HT1080 (cell line): ENCODE measurements at regions not wholly inside any gene's neighbourhood (a gene's known extent, or its start where the extent isn't known, plus 50 kb on each side); places are given as distances from the start of the nearest gene placed in this dataset.
"Not testable (repeated sequence)": the region's sequence is repeated elsewhere in the genome, so short reads cannot be mapped to it uniquely, and the experiment has no call there.

Experiments
- DNase-seq: peaks from one replicate; pipeline ENCODE4 v3.0.0-alpha.2; 2015; ENCODE audit warnings: low read depth

GRCh38 chr6:132142768-132143167 is 191.6 kb upstream of the CCN2 start:
- DNase-seq: no peak

- DNase-seq: no peak
These were observed 191.1 kb upstream of the CCN2 start for GRCh38 chr6:132142308-132142707.

GRCh38 chr6:132140189-132140588 is 189.0 kb upstream of the CCN2 start:
- DNase-seq: no peak

GRCh38 chr6:132139611-132140010 is 188.4 kb upstream of the CCN2 start:
- no peak for DNase-seq

- DNase-seq: no peak
These were observed 185.8 kb upstream of the CCN2 start for GRCh38 chr6:132136981-132137380.

- no peak for DNase-seq
These were observed 184.2 kb upstream of the CCN2 start for GRCh38 chr6:132135409-132135808.

GRCh38 chr6:132133736-132134445 is 182.7 kb upstream of the CCN2 start:
- no peak for DNase-seq

GRCh38 chr6:132132924-132133639 is 181.9 kb upstream of the CCN2 start:
- peak; percentile 50 for DNase-seq

- DNase-seq: peak; percentile 42
These were observed 181.2 kb upstream of the CCN2 start for GRCh38 chr6:132132422-132132821.

- DNase-seq: peak; percentile 97
These were observed 180.6 kb upstream of the CCN2 start for GRCh38 chr6:132131758-132132157.

- DNase-seq: no peak
These were observed 180.2 kb upstream of the CCN2 start for GRCh38 chr6:132131351-132131750.

GRCh38 chr6:132130626-132131298 is 179.6 kb upstream of the CCN2 start:
- DNase-seq: peak; percentile 57

- DNase-seq: no peak
These were observed 177.3 kb upstream of the CCN2 start for GRCh38 chr6:132128424-132128823.

- no peak for DNase-seq
These were observed 175.0 kb upstream of the CCN2 start for GRCh38 chr6:132126150-132126549.

- DNase-seq: peak; percentile 98
These were observed 171.7 kb upstream of the CCN2 start for GRCh38 chr6:132122871-132123270.

GRCh38 chr6:132122176-132122575 is 171.0 kb upstream of the CCN2 start:
- DNase-seq: no peak

GRCh38 chr6:132118144-132118543 is 167.0 kb upstream of the CCN2 start:
- no peak for DNase-seq

GRCh38 chr6:132115714-132116366 is 164.7 kb upstream of the CCN2 start:
- DNase-seq: no peak

- no peak for DNase-seq
These were observed 163.1 kb upstream of the CCN2 start for GRCh38 chr6:132114201-132114825.

GRCh38 chr6:132109752-132110151 is 158.6 kb upstream of the CCN2 start:
- DNase-seq: not testable (repeated sequence)

- DNase-seq: peak; percentile 53
These were observed 156.7 kb upstream of the CCN2 start for GRCh38 chr6:132107896-132108295.
